Lung (tissue), 11 donors: ENCODE measurements at regions not wholly inside any gene's neighbourhood (a gene's known extent, or its start where the extent isn't known, plus 50 kb on each side); places are given as distances from the start of the nearest gene placed in this dataset.

Experiments used
- ATAC-seq: fragments of 200-7000 bp; cut with Tn5 transposase; one replicate; pipeline ENCODE4 v1.9.1; 2020; ENCODE audit warnings: moderate number of reproducible peaks; ENCODE audit not compliant: insufficient read depth, low FRiP score
- DNase-seq, 3 donors: peaks; one replicate each; pipeline ENCODE4 v3.0.0-alpha.2; 2013 to 2017
- H3K27ac ChIP-seq, 2 donors: one replicate each; pipeline ENCODE4 v1.5.1; 2013; ENCODE audit warnings: mild to moderate bottlenecking in 2 of 2, moderate library complexity in 2 of 2, control low read depth in 1 of 2, inconsistent platforms in 1 of 2, low read depth in 1 of 2, low read length in 1 of 2
- H3K27me3 ChIP-seq, 3 donors: one replicate each; pipeline ENCODE4 v1.5.1; 2013; ENCODE audit warnings: low read length in 2 of 3; ENCODE audit not compliant: control insufficient read depth in 3 of 3, insufficient read depth in 3 of 3
- H3K36me3 ChIP-seq, 4 donors: one replicate each; pipeline ENCODE4 v1.5.1; 2013; ENCODE audit warnings: low read length in 4 of 4, mild to moderate bottlenecking in 1 of 4, moderate library complexity in 1 of 4; ENCODE audit not compliant: control insufficient read depth in 4 of 4, insufficient read depth in 4 of 4
- H3K4me1 ChIP-seq, 5 donors: one replicate each; pipeline ENCODE4 v1.5.1; 2013; ENCODE audit warnings: low read length in 5 of 5, mild to moderate bottlenecking in 2 of 5, moderate library complexity in 1 of 5; ENCODE audit not compliant: control insufficient read depth in 5 of 5, insufficient read depth in 5 of 5
- H3K4me3 ChIP-seq: one replicate; pipeline ENCODE4 v1.5.1; 2013; ENCODE audit warnings: mild to moderate bottlenecking, control low read depth, moderate library complexity
- H3K9ac ChIP-seq, 2 donors: one replicate each; pipeline ENCODE4 v1.5.1; 2013; ENCODE audit warnings: low read length in 2 of 2, control low read depth in 1 of 2; ENCODE audit not compliant: insufficient read depth in 1 of 2
- H3K9me3 ChIP-seq, 4 donors: one replicate each; pipeline ENCODE4 v1.5.1; 2013; ENCODE audit warnings: low read length in 3 of 4, mild to moderate bottlenecking in 1 of 4, moderate library complexity in 1 of 4; ENCODE audit not compliant: control insufficient read depth in 4 of 4, insufficient read depth in 3 of 4
- WGBS, 2 donors: extraction: QIAGEN DNeasy Blood & Tissue Kit; methylation state at CpG; one replicate each; pipeline ENCODE4 v1.1.7; 2013; 5-methylcytosine and 5-hydroxymethylcytosine counted together
- TF ChIP-seq, protein P1 (sequence below): IDR thresholded peaks from 2 replicates; pipeline ENCODE4 v1.5.1; 2012; ENCODE audit warnings: mild to moderate bottlenecking; ENCODE audit errors: control extremely low read depth, extremely low read depth
- donor health status: control.
- donor health status: control.
- donor health status: Bipolar disorder and iron deficiency.
- donor health status: healthy.
- donor health status: DM: yes; HTN: yes; CAD: no.

DNA sequence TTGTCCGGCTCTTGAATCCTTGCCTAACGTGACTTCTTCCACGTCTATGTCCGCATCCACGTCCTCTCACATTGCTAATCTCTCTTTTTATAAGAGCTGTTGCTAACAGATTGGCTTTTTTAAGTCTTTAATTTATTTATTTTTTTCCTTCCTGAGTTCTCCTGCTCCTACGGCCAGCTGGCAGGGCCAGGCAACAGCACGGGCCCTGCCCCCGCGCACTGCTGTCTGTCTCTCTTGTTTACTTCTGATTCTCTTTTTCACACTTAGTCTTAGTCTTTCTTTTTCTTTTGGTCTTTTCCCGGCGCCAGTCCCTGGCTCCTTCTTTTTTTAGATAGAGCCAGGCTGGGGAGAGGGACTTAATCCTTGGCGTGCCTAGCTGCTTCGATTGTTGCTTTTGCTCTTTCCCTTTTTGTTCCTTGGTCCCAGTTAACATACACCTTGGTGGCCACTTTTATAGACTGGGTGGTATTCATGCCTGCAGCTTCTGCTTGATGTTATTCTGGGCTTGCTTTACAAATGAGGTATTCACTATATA, 53.2 kb upstream of the RBMX start:
- 58 to 67% methylated on average over 13 of the region's 13 CpGs for WGBS, 2 donors
- H3K27me3 ChIP-seq, result no peaks in the 10 kb centered on the region
- H3K4me1 ChIP-seq, result peaks cover 0 to 4% (median 2%) of the 10 kb centered on the region in 5 donors
- DNase-seq (peak in 2 of 3 donors; percentile 35 to 67), ATAC-seq (no peak)
- no peaks in the 10 kb centered on the region for H3K36me3 ChIP-seq
- H3K9me3 ChIP-seq, result peaks cover 0 to 3% (median 0%) of the 10 kb centered on the region in 4 donors
- H3K4me3 ChIP-seq, result no peak overlapping the region
- TF ChIP-seq, protein P1, sequence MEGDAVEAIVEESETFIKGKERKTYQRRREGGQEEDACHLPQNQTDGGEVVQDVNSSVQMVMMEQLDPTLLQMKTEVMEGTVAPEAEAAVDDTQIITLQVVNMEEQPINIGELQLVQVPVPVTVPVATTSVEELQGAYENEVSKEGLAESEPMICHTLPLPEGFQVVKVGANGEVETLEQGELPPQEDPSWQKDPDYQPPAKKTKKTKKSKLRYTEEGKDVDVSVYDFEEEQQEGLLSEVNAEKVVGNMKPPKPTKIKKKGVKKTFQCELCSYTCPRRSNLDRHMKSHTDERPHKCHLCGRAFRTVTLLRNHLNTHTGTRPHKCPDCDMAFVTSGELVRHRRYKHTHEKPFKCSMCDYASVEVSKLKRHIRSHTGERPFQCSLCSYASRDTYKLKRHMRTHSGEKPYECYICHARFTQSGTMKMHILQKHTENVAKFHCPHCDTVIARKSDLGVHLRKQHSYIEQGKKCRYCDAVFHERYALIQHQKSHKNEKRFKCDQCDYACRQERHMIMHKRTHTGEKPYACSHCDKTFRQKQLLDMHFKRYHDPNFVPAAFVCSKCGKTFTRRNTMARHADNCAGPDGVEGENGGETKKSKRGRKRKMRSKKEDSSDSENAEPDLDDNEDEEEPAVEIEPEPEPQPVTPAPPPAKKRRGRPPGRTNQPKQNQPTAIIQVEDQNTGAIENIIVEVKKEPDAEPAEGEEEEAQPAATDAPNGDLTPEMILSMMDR, result no peak
- no peak overlapping the region for H3K9ac ChIP-seq
- H3K27ac ChIP-seq, result peak overlapping the region in 1 of 2 donors; percentile 13

DNA sequence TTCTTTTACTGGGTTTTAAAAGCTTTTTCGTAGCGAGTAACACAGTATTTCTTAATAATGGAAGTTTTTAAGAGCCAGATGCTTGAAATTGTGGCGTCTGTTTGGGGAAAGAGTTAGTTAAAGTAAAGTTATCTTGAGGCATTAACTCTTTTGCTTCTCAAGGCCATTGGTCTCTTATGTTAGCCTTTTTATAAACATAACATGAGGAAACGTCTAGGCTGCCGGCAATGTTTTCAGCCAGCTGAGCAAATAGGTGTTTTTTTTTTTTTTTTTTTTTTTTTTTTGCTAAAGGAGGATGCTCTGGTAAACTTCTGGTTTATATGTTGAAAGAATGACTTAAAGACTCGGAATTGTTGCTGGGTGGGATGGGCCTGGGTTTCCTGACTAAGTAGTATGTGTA, 51.1 kb upstream of the RBMX start:
- no peaks in the 10 kb centered on the region for H3K27me3 ChIP-seq
- H3K4me3 ChIP-seq, result no peak overlapping the region
- H3K27ac ChIP-seq, result no peak overlapping the region
- no peak overlapping the region for H3K9ac ChIP-seq
- 68 to 88% methylated on average over 6 of the region's 6 CpGs for WGBS, 2 donors
- H3K9me3 ChIP-seq, result peaks cover 0 to 5% (median 0%) of the 10 kb centered on the region in 4 donors
- no peaks in the 10 kb centered on the region for H3K36me3 ChIP-seq
- peaks cover 0 to 4% (median 2%) of the 10 kb centered on the region in 5 donors for H3K4me1 ChIP-seq
- DNase-seq (no peak), ATAC-seq (no peak)
- TF ChIP-seq, protein P1, result no peak
